ENCODE measurements at regions not wholly inside any gene's neighbourhood (a gene's known extent, or its start where the extent isn't known, plus 50 kb on each side); places are given as distances from the start of the nearest gene placed in this dataset.

DNA sequence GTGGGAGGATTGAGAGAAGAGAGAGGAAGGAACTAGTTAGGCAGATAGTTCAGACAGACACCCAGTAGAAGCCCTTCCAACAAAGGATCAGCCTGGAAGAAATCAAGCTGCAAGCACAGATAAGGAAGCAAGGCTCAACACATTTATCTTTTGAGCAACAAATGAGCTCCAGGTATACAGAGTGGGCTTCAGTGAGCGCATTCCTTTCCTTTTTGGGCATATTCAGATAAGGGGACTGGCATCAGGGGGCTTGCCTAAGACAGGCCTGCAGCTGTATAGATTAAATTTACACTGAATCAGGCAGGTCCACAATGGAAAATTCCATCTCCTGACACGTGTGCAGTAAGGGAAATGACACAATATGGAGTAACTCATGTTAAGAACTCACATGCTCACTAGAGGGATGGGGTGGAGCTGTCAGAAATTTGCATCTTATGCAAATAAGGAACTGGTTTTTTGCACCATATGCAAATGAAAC is 147.2 kb downstream of the AKR1D1 start:
- DNase-seq (ENCODE audit: low spot score): no peak
- H3K9me3 ChIP-seq: no peaks in the 10 kb centered on the region
- intact Hi-C loops (cut with DNase I): no loop called here
- H3K27me3 ChIP-seq (replicated peaks; ENCODE audit: insufficient read depth): no peaks in the 10 kb centered on the region
- no peaks in the 10 kb centered on the region for H3K4me1 ChIP-seq (replicated peaks)
- H3K36me3 ChIP-seq: no peaks in the 10 kb centered on the region
- WGBS: 78% methylated on average over 2 of the region's 2 CpGs
- H3K4me3 ChIP-seq: no peak overlapping the region
- TF ChIP-seq POLR2AphosphoS5 (IDR thresholded peaks at IDR 0.05) (no peak), POLR2A (IDR thresholded peaks at IDR 0.05) (no peak)
- TF ChIP-seq, protein P1, sequence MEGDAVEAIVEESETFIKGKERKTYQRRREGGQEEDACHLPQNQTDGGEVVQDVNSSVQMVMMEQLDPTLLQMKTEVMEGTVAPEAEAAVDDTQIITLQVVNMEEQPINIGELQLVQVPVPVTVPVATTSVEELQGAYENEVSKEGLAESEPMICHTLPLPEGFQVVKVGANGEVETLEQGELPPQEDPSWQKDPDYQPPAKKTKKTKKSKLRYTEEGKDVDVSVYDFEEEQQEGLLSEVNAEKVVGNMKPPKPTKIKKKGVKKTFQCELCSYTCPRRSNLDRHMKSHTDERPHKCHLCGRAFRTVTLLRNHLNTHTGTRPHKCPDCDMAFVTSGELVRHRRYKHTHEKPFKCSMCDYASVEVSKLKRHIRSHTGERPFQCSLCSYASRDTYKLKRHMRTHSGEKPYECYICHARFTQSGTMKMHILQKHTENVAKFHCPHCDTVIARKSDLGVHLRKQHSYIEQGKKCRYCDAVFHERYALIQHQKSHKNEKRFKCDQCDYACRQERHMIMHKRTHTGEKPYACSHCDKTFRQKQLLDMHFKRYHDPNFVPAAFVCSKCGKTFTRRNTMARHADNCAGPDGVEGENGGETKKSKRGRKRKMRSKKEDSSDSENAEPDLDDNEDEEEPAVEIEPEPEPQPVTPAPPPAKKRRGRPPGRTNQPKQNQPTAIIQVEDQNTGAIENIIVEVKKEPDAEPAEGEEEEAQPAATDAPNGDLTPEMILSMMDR (IDR thresholded peaks at IDR 0.05): no peak
- no peak overlapping the region for H3K27ac ChIP-seq

DNA sequence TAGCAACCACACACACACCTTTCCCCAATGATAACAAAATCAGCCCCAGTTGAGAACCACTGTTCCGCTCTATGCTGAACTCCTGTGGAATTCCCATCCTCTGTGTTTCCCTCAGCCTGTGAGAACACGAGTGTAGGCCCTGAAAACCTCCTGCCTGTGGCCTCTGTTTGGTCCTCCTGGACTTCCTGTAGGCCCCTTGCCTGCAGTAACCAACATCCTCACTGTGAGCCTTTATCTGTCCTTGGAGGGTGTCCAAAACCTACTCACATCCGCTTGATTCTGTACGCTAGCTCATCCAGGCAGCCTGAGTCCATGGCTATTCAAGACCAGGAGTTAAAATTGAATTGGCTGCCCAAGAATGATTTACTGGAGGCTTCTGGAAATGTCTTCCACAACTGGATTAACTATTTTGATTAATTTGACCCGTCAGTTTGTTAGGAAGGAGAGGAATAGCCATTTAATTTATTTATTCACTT is 149.8 kb downstream of the AKR1D1 start:
- no peak for DNase-seq (ENCODE audit: low spot score)
- Histone ChIP-seq H3K4me1 (replicated peaks) (no peaks in the 10 kb centered on the region), H3K9me3 (no peaks in the 10 kb centered on the region), H3K36me3 (no peaks in the 10 kb centered on the region), H3K4me3 (no peak overlapping the region), H3K27ac (no peak overlapping the region), H3K27me3 (replicated peaks; ENCODE audit: insufficient read depth) (no peaks in the 10 kb centered on the region)
- TF ChIP-seq POLR2A (IDR thresholded peaks at IDR 0.05) (no peak), POLR2AphosphoS5 (IDR thresholded peaks at IDR 0.05) (no peak)
- TF ChIP-seq, protein P1 (IDR thresholded peaks at IDR 0.05): no peak
- 67% methylated on average over 5 of the region's 5 CpGs for WGBS
- intact Hi-C loops (cut with DNase I): no loop called here

DNA sequence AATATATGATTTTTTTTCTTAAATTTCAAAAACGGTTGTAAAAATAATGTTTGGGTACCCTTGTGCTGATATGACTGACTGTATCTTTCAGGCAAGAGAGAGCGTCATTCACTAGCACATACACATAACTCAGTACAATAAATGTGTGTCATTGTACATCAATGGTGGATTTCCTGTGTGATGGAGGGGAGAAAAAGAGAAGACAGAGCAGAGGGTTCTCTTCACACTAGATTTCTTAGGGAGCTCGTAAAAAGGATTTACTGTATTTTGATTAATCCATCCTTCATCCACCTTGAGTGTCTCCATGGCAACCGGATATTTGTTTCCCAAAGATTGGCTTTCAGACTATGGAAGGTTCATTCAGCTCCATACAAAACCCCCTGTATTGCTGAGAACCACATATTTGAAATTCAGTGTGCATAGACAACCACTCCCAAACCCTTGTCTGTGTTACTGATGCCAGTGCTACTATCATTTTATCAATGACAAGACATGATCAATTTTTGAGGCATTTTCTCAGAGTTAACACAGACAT is 150.6 kb downstream of the AKR1D1 start:
- 87% methylated on average over 4 of the region's 4 CpGs for WGBS
- Histone ChIP-seq H3K36me3 (no peaks in the 10 kb centered on the region), H3K4me3 (no peak overlapping the region), H3K4me1 (replicated peaks) (no peaks in the 10 kb centered on the region), H3K27ac (no peak overlapping the region), H3K9me3 (no peaks in the 10 kb centered on the region), H3K27me3 (replicated peaks; ENCODE audit: insufficient read depth) (no peaks in the 10 kb centered on the region)
- TF ChIP-seq POLR2AphosphoS5 (IDR thresholded peaks at IDR 0.05): no peak
- TF ChIP-seq, protein P1 (IDR thresholded peaks at IDR 0.05): no peak
- TF ChIP-seq POLR2A (IDR thresholded peaks at IDR 0.05): no peak
- no peak for DNase-seq (ENCODE audit: low spot score)
- intact Hi-C loops (cut with DNase I): no loop called here

DNA sequence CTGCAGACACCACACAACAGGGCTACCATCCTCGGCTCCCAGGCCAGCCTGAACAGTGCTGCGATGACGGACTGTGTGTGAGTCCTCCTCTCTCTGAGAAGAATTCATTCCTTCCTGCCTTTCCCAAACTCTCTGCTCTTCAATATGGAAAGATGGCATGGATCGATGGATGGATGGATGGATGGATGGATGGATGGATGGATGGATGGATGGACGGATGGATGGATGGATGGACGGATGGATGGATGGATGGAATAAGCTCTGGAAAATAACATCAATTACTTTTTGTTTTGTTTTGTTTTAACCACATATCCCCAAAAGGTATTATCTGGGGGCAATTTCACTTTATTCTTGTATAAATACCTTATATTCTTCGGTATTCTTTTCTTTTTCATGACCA is 151.9 kb downstream of the AKR1D1 start:
- intact Hi-C loops (cut with DNase I): no loop called here
- H3K4me1 ChIP-seq (replicated peaks): no peaks in the 10 kb centered on the region
- no peaks in the 10 kb centered on the region for H3K9me3 ChIP-seq
- no peak overlapping the region for H3K27ac ChIP-seq
- DNase-seq (ENCODE audit: low spot score): no peak
- H3K36me3 ChIP-seq: no peaks in the 10 kb centered on the region
- H3K4me3 ChIP-seq: no peak overlapping the region
- 93% methylated on average over 7 of the region's 7 CpGs for WGBS
- H3K27me3 ChIP-seq (replicated peaks; ENCODE audit: insufficient read depth): no peaks in the 10 kb centered on the region
- TF ChIP-seq POLR2A (IDR thresholded peaks at IDR 0.05) (no peak), POLR2AphosphoS5 (IDR thresholded peaks at IDR 0.05) (no peak)
- TF ChIP-seq, protein P1 (IDR thresholded peaks at IDR 0.05): no peak

DNA sequence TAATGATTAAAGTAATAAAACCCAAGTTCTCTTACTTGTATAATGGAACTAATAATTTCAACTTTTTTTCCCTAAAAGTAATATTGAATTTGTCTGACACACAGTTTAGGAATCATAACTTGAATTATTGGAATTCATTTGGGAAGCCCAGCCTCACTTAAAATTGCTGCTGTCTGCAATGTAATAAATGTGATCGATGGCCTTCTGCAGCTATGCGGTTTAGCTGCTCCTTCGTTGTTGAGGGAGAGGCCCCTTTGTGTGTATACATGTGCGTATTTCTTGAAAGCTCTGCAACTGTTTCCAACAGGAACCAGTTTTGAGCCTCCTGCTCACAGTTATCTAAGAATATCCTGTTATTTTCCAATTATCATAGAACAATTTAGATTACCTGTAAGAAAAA is 152.5 kb downstream of the AKR1D1 start:
- no peaks in the 10 kb centered on the region for H3K9me3 ChIP-seq
- H3K27me3 ChIP-seq (replicated peaks; ENCODE audit: insufficient read depth): no peaks in the 10 kb centered on the region
- H3K4me1 ChIP-seq (replicated peaks): no peaks in the 10 kb centered on the region
- no peak overlapping the region for H3K4me3 ChIP-seq
- no peak for DNase-seq (ENCODE audit: low spot score)
- H3K36me3 ChIP-seq: no peaks in the 10 kb centered on the region
- no peak overlapping the region for H3K27ac ChIP-seq
- TF ChIP-seq, protein P1 (IDR thresholded peaks at IDR 0.05): no peak
- TF ChIP-seq POLR2A (IDR thresholded peaks at IDR 0.05) (no peak), POLR2AphosphoS5 (IDR thresholded peaks at IDR 0.05) (no peak)
- 46% methylated on average over 4 of the region's 4 CpGs for WGBS
- intact Hi-C loops (cut with DNase I): no loop called here
